SK-N-SH (cell line): ENCODE measurements at regions not wholly inside any gene's neighbourhood (a gene's known extent, or its start where the extent isn't known, plus 50 kb on each side); places are given as distances from the start of the nearest gene placed in this dataset.

Source experiments
- CHD2 ChIP-seq: fragments of 150-350 bp; IDR thresholded peaks from 2 replicates; pipeline ENCODE4 v1.6.1; 2018; ENCODE audit warnings: low read length; ENCODE audit not compliant: partially characterized antibody
- EP300 ChIP-seq, 2 experiments: IDR thresholded peaks; 2 replicates each; pipeline versions ENCODE4 v1.4.0 to v1.6.1; 2012; ENCODE audit warnings: borderline replicate concordance in 1 of 2, low read depth in 1 of 2, low read length in 1 of 2
- MEF2A ChIP-seq: IDR thresholded peaks from 2 replicates; pipeline ENCODE4 v1.4.0; 2012; ENCODE audit warnings: low read depth, borderline replicate concordance
- NFIC ChIP-seq: IDR thresholded peaks from 2 replicates; pipeline ENCODE4 v1.4.0; 2012; ENCODE audit warnings: borderline replicate concordance
- POLR2AphosphoS5 ChIP-seq: IDR thresholded peaks from 2 replicates; pipeline ENCODE4 v1.6.1; 2012; ENCODE audit warnings: low read depth, low read length
- RAD21 ChIP-seq: IDR thresholded peaks from 2 replicates; pipeline ENCODE4 v1.6.1; 2012; ENCODE audit warnings: mild to moderate bottlenecking, low read length
- RCOR1 ChIP-seq: fragments of 150-350 bp; IDR thresholded peaks from 2 replicates; pipeline ENCODE4 v1.6.1; 2017; ENCODE audit warnings: antibody characterized with exemption, low read length
- RXRA ChIP-seq: IDR thresholded peaks from 2 replicates; pipeline ENCODE4 v1.4.0; 2012; ENCODE audit warnings: low read depth, mild to moderate bottlenecking, borderline replicate concordance
- SIN3A ChIP-seq: IDR thresholded peaks from 2 replicates; pipeline ENCODE4 v1.6.1; 2012; ENCODE audit warnings: low read depth, mild to moderate bottlenecking, low read length, moderate library complexity, borderline replicate concordance
- TAF1 ChIP-seq: IDR thresholded peaks from 2 replicates; pipeline ENCODE4 v1.6.1; 2012; ENCODE audit warnings: low read depth, mild to moderate bottlenecking, low read length, moderate library complexity, borderline replicate concordance
- ZBTB33 ChIP-seq: IDR thresholded peaks from 2 replicates; pipeline ENCODE4 v1.4.0; 2012; ENCODE audit warnings: low read depth, borderline replicate concordance
- TF ChIP-seq, protein P1 (sequence below): IDR thresholded peaks from 2 replicates; pipeline ENCODE4 v1.6.1; 2012; ENCODE audit warnings: mild to moderate bottlenecking, low read depth, low read length, moderate library complexity
- TF ChIP-seq, protein P2 (sequence below): fragments of 200-600 bp; sonication (generic); IDR thresholded peaks from 2 replicates; pipeline ENCODE4 v1.6.1; 2017; ENCODE audit warnings: antibody characterized with exemption, mild to moderate bottlenecking, moderate library complexity
- TF ChIP-seq, protein P3 (sequence below): IDR thresholded peaks from 2 replicates; pipeline ENCODE4 v1.4.0; 2012; ENCODE audit warnings: low read depth

GRCh38 chr15:62927196-62927595 lies 115.4 kb upstream of the TPM1 start:
- TF ChIP-seq NFIC (no peak), SIN3A (no peak), RXRA (no peak), RCOR1 (no peak), CHD2 (no peak), ZBTB33 (no peak), RAD21 (no peak), TAF1 (no peak), POLR2AphosphoS5 (no peak), EP300 (IDR thresholded peaks at IDR 0.05; ENCODE audit: borderline replicate concordance in 1 of 2, low read depth in 1 of 2, low read length in 1 of 2) (no peak), MEF2A (no peak)
- TF ChIP-seq, protein P1, sequence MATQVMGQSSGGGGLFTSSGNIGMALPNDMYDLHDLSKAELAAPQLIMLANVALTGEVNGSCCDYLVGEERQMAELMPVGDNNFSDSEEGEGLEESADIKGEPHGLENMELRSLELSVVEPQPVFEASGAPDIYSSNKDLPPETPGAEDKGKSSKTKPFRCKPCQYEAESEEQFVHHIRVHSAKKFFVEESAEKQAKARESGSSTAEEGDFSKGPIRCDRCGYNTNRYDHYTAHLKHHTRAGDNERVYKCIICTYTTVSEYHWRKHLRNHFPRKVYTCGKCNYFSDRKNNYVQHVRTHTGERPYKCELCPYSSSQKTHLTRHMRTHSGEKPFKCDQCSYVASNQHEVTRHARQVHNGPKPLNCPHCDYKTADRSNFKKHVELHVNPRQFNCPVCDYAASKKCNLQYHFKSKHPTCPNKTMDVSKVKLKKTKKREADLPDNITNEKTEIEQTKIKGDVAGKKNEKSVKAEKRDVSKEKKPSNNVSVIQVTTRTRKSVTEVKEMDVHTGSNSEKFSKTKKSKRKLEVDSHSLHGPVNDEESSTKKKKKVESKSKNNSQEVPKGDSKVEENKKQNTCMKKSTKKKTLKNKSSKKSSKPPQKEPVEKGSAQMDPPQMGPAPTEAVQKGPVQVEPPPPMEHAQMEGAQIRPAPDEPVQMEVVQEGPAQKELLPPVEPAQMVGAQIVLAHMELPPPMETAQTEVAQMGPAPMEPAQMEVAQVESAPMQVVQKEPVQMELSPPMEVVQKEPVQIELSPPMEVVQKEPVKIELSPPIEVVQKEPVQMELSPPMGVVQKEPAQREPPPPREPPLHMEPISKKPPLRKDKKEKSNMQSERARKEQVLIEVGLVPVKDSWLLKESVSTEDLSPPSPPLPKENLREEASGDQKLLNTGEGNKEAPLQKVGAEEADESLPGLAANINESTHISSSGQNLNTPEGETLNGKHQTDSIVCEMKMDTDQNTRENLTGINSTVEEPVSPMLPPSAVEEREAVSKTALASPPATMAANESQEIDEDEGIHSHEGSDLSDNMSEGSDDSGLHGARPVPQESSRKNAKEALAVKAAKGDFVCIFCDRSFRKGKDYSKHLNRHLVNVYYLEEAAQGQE, result no peak
- TF ChIP-seq, protein P2, sequence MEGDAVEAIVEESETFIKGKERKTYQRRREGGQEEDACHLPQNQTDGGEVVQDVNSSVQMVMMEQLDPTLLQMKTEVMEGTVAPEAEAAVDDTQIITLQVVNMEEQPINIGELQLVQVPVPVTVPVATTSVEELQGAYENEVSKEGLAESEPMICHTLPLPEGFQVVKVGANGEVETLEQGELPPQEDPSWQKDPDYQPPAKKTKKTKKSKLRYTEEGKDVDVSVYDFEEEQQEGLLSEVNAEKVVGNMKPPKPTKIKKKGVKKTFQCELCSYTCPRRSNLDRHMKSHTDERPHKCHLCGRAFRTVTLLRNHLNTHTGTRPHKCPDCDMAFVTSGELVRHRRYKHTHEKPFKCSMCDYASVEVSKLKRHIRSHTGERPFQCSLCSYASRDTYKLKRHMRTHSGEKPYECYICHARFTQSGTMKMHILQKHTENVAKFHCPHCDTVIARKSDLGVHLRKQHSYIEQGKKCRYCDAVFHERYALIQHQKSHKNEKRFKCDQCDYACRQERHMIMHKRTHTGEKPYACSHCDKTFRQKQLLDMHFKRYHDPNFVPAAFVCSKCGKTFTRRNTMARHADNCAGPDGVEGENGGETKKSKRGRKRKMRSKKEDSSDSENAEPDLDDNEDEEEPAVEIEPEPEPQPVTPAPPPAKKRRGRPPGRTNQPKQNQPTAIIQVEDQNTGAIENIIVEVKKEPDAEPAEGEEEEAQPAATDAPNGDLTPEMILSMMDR, result no peak
- TF ChIP-seq, protein P3, sequence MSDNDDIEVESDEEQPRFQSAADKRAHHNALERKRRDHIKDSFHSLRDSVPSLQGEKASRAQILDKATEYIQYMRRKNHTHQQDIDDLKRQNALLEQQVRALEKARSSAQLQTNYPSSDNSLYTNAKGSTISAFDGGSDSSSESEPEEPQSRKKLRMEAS, result no peak
